Erythroblast (primary cell): ENCODE measurements at regions not wholly inside any gene's neighbourhood (a gene's known extent, or its start where the extent isn't known, plus 50 kb on each side); places are given as distances from the start of the nearest gene placed in this dataset.

Experiments used
- GATA1 ChIP-seq: IDR thresholded peaks from 2 replicates; pipeline ENCODE4 v1.6.1; 2011; ENCODE audit warnings: low read depth, mild to moderate bottlenecking, control low read depth, low read length, moderate library complexity
- POLR2A ChIP-seq: IDR thresholded peaks from 2 replicates; pipeline ENCODE4 v1.6.1; 2011; ENCODE audit warnings: mild to moderate bottlenecking, low read length

DNA sequence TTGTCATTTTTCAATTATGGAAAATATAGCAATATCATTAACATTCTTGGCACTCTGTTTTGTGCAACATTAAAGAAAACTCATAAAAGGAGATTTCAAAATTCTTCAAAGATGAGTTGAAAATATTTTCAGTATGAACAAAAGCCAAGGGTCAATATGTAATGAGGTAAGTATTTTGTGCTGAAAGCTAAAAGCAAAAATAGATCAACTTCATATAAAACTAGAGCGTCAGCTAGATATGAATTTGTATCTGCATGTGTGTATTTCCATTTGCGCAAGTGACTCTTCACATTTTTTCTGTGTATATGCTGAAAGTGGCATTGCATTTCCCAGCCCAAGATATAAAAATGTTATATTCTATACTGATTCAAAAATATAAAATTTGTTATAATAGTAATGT, 492.1 kb upstream of the EYS start:
- TF ChIP-seq POLR2A (no peak), GATA1 (no peak)
